ENCODE measurements at regions not wholly inside any gene's neighbourhood (a gene's known extent, or its start where the extent isn't known, plus 50 kb on each side); places are given as distances from the start of the nearest gene placed in this dataset.

- TF ChIP-seq, protein P1, sequence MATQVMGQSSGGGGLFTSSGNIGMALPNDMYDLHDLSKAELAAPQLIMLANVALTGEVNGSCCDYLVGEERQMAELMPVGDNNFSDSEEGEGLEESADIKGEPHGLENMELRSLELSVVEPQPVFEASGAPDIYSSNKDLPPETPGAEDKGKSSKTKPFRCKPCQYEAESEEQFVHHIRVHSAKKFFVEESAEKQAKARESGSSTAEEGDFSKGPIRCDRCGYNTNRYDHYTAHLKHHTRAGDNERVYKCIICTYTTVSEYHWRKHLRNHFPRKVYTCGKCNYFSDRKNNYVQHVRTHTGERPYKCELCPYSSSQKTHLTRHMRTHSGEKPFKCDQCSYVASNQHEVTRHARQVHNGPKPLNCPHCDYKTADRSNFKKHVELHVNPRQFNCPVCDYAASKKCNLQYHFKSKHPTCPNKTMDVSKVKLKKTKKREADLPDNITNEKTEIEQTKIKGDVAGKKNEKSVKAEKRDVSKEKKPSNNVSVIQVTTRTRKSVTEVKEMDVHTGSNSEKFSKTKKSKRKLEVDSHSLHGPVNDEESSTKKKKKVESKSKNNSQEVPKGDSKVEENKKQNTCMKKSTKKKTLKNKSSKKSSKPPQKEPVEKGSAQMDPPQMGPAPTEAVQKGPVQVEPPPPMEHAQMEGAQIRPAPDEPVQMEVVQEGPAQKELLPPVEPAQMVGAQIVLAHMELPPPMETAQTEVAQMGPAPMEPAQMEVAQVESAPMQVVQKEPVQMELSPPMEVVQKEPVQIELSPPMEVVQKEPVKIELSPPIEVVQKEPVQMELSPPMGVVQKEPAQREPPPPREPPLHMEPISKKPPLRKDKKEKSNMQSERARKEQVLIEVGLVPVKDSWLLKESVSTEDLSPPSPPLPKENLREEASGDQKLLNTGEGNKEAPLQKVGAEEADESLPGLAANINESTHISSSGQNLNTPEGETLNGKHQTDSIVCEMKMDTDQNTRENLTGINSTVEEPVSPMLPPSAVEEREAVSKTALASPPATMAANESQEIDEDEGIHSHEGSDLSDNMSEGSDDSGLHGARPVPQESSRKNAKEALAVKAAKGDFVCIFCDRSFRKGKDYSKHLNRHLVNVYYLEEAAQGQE (IDR thresholded peaks at IDR 0.05; ENCODE audit: low read depth, low read length) = no peak
- TF ChIP-seq PAX5 (IDR thresholded peaks at IDR 0.05; ENCODE audit: borderline replicate concordance, low read depth, low read length) (no peak), POLR2AphosphoS5 (IDR thresholded peaks at IDR 0.05; ENCODE audit: low read length) (no peak), JUND (IDR thresholded peaks at IDR 0.05; ENCODE audit: low read depth, low read length) (no peak), KDM1A (IDR thresholded peaks at IDR 0.05; ENCODE audit: borderline replicate concordance) (no peak), CTCF (IDR thresholded peaks at IDR 0.05 in 2 of 3, conservative IDR thresholded peaks at IDR 0.05 in 1 of 3; ENCODE audit: control insufficient read depth in 2 of 3, extremely low read depth in 1 of 3, insufficient read depth in 1 of 3, low read depth in 3 of 3, low read length in 3 of 3) (no peak), MTA3 (IDR thresholded peaks at IDR 0.05; ENCODE audit: borderline replicate concordance, low read length) (no peak), ZBTB4 (CRISPR knock-in tag; IDR thresholded peaks at IDR 0.05) (no peak), TAF1 (IDR thresholded peaks at IDR 0.05; ENCODE audit: borderline replicate concordance, low read depth, low read length) (no peak)
Measured at GRCh38 chr5:24005384-24005783, 498.0 kb downstream of the PRDM9 start.

All from GM12878 (cell line).